Endothelial cell of umbilical vein (primary cell): ENCODE measurements at regions not wholly inside any gene's neighbourhood (a gene's known extent, or its start where the extent isn't known, plus 50 kb on each side); places are given as distances from the start of the nearest gene placed in this dataset.

ENCODE experiments used
- BruUV-seq: library from RNA; stranded (reverse); fragments of 400-500 nt; replicated peaks from 2 replicates; lab custom pipeline; 2021; lab: Mats Ljungman, UMichigan
- CTCF ChIA-PET: fragments of 300-600, 350-600 bp; sonication (Branson Sonifier 250); formaldehyde crosslinking; loops from one replicate; lab custom pipeline; 2021; ENCODE audit warnings: antibody characterized with exemption, inconsistent platforms; lab: Charles Lee
- POLR2A ChIA-PET: fragments of 300-600, 350-600 bp; sonication (Branson Sonifier 250); formaldehyde crosslinking; loops from one replicate; lab custom pipeline; 2021; ENCODE audit warnings: antibody characterized with exemption, inconsistent platforms; lab: Charles Lee
- DNase-seq: peaks from one replicate; pipeline ENCODE4 v3.0.0-alpha.2; 2011; ENCODE audit warnings: low read depth, low spot score
- FAIRE-seq: peaks from 2 replicates; lab custom pipeline; 2011; peaks lifted over from hg19 to GRCh38; lab: Jason Lieb, UNC
- H2AFZ ChIP-seq: 2 replicates; pipeline ENCODE4 v1.6.0; 2012; ENCODE audit warnings: low read depth, low read length, control low read depth, inconsistent platforms
- H3K27ac ChIP-seq: 2 replicates; pipeline ENCODE4 v1.5.1; 2011; ENCODE audit warnings: low read depth, mild to moderate bottlenecking, control low read depth, low read length, moderate library complexity; ENCODE audit not compliant: insufficient read depth
- H3K27me3 ChIP-seq, 2 experiments: 2 replicates each; pipeline versions ENCODE4 v1.6.0 to v1.6.1; 2011; ENCODE audit warnings: low read length in 2 of 2, mixed read lengths in 1 of 2; ENCODE audit not compliant: control insufficient read depth in 2 of 2, insufficient read depth in 2 of 2
- H3K36me3 ChIP-seq, 2 experiments: 2 replicates in 1 of 2; 3 replicates in 1 of 2; pipeline ENCODE4 v1.5.1; 2011; ENCODE audit warnings: low read length in 2 of 2, mild to moderate bottlenecking in 1 of 2, moderate library complexity in 1 of 2; ENCODE audit not compliant: control insufficient read depth in 2 of 2, insufficient read depth in 2 of 2; ENCODE audit errors: extremely low read depth in 1 of 2
- H3K4me1 ChIP-seq: 3 replicates; pipeline ENCODE4 v1.5.1; 2011; ENCODE audit warnings: mild to moderate bottlenecking, low read length; ENCODE audit not compliant: control insufficient read depth, insufficient read depth; ENCODE audit errors: extremely low read depth
- H3K4me2 ChIP-seq: 2 replicates; pipeline ENCODE4 v1.6.1; 2011; ENCODE audit warnings: low read length, control low read depth, mixed read lengths; ENCODE audit not compliant: insufficient read depth
- H3K4me3 ChIP-seq, 3 experiments: fragments of 200-600 bp in 1 of 3; sonication (generic), shearing (Covaris generic) in 1 of 3; replicated peaks in 1 of 3; 2 replicates each; pipeline ENCODE4 v1.5.1; 2011 to 2016; ENCODE audit warnings: control low read depth in 3 of 3, low read length in 3 of 3, mild to moderate bottlenecking in 2 of 3, inconsistent platforms in 1 of 3, low read depth in 1 of 3, moderate library complexity in 1 of 3; ENCODE audit not compliant: insufficient read depth in 1 of 3
- H3K79me2 ChIP-seq: 2 replicates; pipeline ENCODE4 v1.6.0; 2012; ENCODE audit warnings: low read length, inconsistent platforms; ENCODE audit not compliant: control insufficient read depth, insufficient read depth
- H3K9ac ChIP-seq: replicated peaks from 2 replicates; pipeline ENCODE3; 2011; ENCODE audit warnings: low read length, control low read depth; ENCODE audit not compliant: insufficient read depth; ENCODE audit errors: extremely low read depth
- H3K9me1 ChIP-seq: replicated peaks from 3 replicates; pipeline ENCODE4 v1.6.0; 2011; ENCODE audit warnings: mild to moderate bottlenecking, low read length; ENCODE audit not compliant: control insufficient read depth, insufficient read depth; ENCODE audit errors: extremely low read depth
- H3K9me3 ChIP-seq: replicated peaks from 2 replicates; pipeline ENCODE4 v1.5.1; 2012; ENCODE audit warnings: low read length, inconsistent platforms; ENCODE audit not compliant: control insufficient read depth, insufficient read depth
- H4K20me1 ChIP-seq: replicated peaks from 2 replicates; pipeline ENCODE3; 2011; ENCODE audit warnings: mild to moderate bottlenecking, low read length; ENCODE audit not compliant: control insufficient read depth, insufficient read depth; ENCODE audit errors: extremely low read depth
- EZH2 ChIP-seq: IDR thresholded peaks from 2 replicates; pipeline ENCODE4 v1.6.1; 2012; ENCODE audit warnings: borderline replicate concordance, low read depth, mild to moderate bottlenecking, moderate library complexity, low read length, inconsistent platforms; ENCODE audit not compliant: severe bottlenecking
- FOS ChIP-seq: IDR thresholded peaks from 2 replicates; pipeline ENCODE4 v1.6.1; 2011; ENCODE audit warnings: mild to moderate bottlenecking, low read length, moderate library complexity, borderline replicate concordance; ENCODE audit not compliant: insufficient read depth
- GATA2 ChIP-seq: IDR thresholded peaks from 2 replicates; pipeline ENCODE4 v1.7.0; 2011; ENCODE audit warnings: low read depth, mild to moderate bottlenecking, moderate library complexity, mixed read lengths, low read length; ENCODE audit not compliant: insufficient read length, insufficient read depth
- JUN ChIP-seq: IDR thresholded peaks from 2 replicates; pipeline ENCODE4 v1.6.1; 2011; ENCODE audit warnings: borderline replicate concordance, low read depth; ENCODE audit not compliant: insufficient read length, insufficient read depth
- MAX ChIP-seq: IDR thresholded peaks from 2 replicates; pipeline ENCODE4 v1.6.1; 2011; ENCODE audit not compliant: insufficient read depth, insufficient read length
- MYC ChIP-seq: IDR thresholded peaks from one replicate; pipeline ENCODE4 v1.6.1; 2011; ENCODE audit warnings: mild to moderate bottlenecking, low read depth, low read length
- POLR2A ChIP-seq: IDR thresholded peaks from 2 replicates; pipeline ENCODE4 v1.6.1; 2012; ENCODE audit warnings: low read depth, mild to moderate bottlenecking, control low read depth, low read length
- POLR2AphosphoS5 ChIP-seq: IDR thresholded peaks from 2 replicates; pipeline ENCODE4 v1.6.1; 2012; ENCODE audit warnings: low read depth, mild to moderate bottlenecking, control low read depth, low read length, moderate library complexity; ENCODE audit not compliant: insufficient read depth
- dilution Hi-C: fragments of 300-500 bp; cut with MboI; formaldehyde crosslinking; loops from one replicate; pipeline ENCODE4 v1.15.0; 2019; ENCODE audit warnings: low sequenced_read_pairs; ENCODE audit not compliant: extremely low pct_ligation_motif_present
- intact Hi-C: fragments of 100-400 bp; cut with micrococcal nuclease; formaldehyde crosslinking; loops from one replicate; pipeline ENCODE4 v1.10.0; 2022
- TF ChIP-seq, protein P1 (sequence below), 2 donors: IDR thresholded peaks; 1 replicate in 1 of 2; 2 replicates in 1 of 2; pipeline ENCODE4 v1.5.1; 2011; ENCODE audit warnings: low read length in 2 of 2, mild to moderate bottlenecking in 2 of 2, moderate library complexity in 2 of 2, control low read depth in 1 of 2, inconsistent platforms in 1 of 2, low read depth in 1 of 2; ENCODE audit not compliant: insufficient read depth in 1 of 2; ENCODE audit errors: extremely low read depth in 1 of 2

GRCh38 chr4:12615822-12616221 lies 868.3 kb downstream of the RAB28 start:
- no peaks in the 10 kb centered on the region for H3K9me3 ChIP-seq
- intact Hi-C loops (no loop called here), dilution Hi-C loops (no loop called here)
- no peaks in the 10 kb centered on the region for H3K27me3 ChIP-seq
- H3K27ac ChIP-seq, result no peak overlapping the region
- H3K4me2 ChIP-seq, result no peak overlapping the region
- H3K9ac ChIP-seq, result no peak overlapping the region
- H3K9me1 ChIP-seq, result no peaks in the 10 kb centered on the region
- BruUV-seq, result no TSS peak
- no peak overlapping the region for H2AFZ ChIP-seq
- no peak overlapping the region for H3K4me3 ChIP-seq
- DNase-seq (no peak), FAIRE-seq (no peak)
- no peaks in the 10 kb centered on the region for H4K20me1 ChIP-seq
- CTCF ChIA-PET, result no interaction called here
- TF ChIP-seq FOS (no peak), POLR2AphosphoS5 (no peak), MYC (no peak), GATA2 (no peak), EZH2 (no peak), POLR2A (no peak), JUN (no peak), MAX (no peak)
- TF ChIP-seq, protein P1, sequence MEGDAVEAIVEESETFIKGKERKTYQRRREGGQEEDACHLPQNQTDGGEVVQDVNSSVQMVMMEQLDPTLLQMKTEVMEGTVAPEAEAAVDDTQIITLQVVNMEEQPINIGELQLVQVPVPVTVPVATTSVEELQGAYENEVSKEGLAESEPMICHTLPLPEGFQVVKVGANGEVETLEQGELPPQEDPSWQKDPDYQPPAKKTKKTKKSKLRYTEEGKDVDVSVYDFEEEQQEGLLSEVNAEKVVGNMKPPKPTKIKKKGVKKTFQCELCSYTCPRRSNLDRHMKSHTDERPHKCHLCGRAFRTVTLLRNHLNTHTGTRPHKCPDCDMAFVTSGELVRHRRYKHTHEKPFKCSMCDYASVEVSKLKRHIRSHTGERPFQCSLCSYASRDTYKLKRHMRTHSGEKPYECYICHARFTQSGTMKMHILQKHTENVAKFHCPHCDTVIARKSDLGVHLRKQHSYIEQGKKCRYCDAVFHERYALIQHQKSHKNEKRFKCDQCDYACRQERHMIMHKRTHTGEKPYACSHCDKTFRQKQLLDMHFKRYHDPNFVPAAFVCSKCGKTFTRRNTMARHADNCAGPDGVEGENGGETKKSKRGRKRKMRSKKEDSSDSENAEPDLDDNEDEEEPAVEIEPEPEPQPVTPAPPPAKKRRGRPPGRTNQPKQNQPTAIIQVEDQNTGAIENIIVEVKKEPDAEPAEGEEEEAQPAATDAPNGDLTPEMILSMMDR (IDR thresholded peaks at IDR 0.05; ENCODE audit: extremely low read depth in 1 of 2, insufficient read depth in 1 of 2, low read depth in 1 of 2, low read length in 2 of 2), result no peak
- H3K36me3 ChIP-seq, result no peaks in the 10 kb centered on the region
- H3K79me2 ChIP-seq, result no peaks in the 10 kb centered on the region
- POLR2A ChIA-PET, result no interaction called here
- no peaks in the 10 kb centered on the region for H3K4me1 ChIP-seq
